ENCODE measurements at regions not wholly inside any gene's neighbourhood (a gene's known extent, or its start where the extent isn't known, plus 50 kb on each side); places are given as distances from the start of the nearest gene placed in this dataset.

DNA sequence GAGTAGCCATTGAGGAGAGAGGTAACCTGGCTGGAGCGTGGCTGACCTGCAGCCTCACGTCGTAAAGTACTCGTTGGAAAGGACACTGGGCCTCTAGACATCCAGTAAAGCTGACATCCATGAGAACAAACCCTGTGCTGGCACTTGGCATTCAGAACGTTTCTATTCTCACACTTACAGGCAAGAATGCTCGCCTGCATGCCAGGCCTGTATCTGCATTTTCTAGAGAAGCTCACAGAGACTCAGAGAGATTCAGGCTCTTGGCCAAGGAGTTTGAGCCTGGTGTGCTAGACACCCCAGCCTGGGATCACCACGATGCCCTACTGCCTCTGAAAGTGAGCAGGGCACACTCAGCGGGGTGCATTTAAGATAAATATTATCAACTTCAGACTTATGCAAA lies 379.8 kb upstream of the CDH4 start:
- Histone ChIP-seq H3K18ac (ENCODE audit: extremely low read depth, low read length) (no peak overlapping the region), H4K5ac (ENCODE audit: insufficient read length, low read depth, low read length) (no peak overlapping the region), H2BK12ac (ENCODE audit: low read depth, low read length) (no peak overlapping the region), H3K14ac (ENCODE audit: insufficient read length) (no peak overlapping the region), H3K27me3 (replicated peaks in 1 of 4; ENCODE audit: control insufficient read depth in 3 of 4, extremely low read depth in 1 of 4, insufficient read depth in 3 of 4, low read length in 3 of 4) (peaks cover 0 to 4% (median 2%) of the 10 kb centered on the region in 4 experiments; a peak in 4 of 7 replicates), H3K9ac (replicated peaks in 1 of 4; ENCODE audit: extremely low read depth in 1 of 4, low read depth in 3 of 4, low read length in 3 of 4) (no peak overlapping the region), H3K79me1 (ENCODE audit: low read depth, low read length) (no peaks in the 10 kb centered on the region), H3K36me3 (ENCODE audit: control insufficient read depth in 2 of 4, insufficient read depth in 4 of 4, low read length in 3 of 4) (no peaks in the 10 kb centered on the region), H3K9me3 (ENCODE audit: insufficient read depth in 2 of 2, low read depth in 1 of 2, low read length in 1 of 2) (no peaks in the 10 kb centered on the region), H3K4me3 (ENCODE audit: extremely low read depth in 1 of 4, insufficient read depth in 2 of 4, low read depth in 3 of 4, low read length in 4 of 4) (no peak overlapping the region), H3K23me2 (ENCODE audit: low read depth, low read length) (no peaks in the 10 kb centered on the region; the same call in 1 of the 2 replicates), H2BK20ac (ENCODE audit: low read length) (no peak overlapping the region), H2BK5ac (ENCODE audit: low read depth, low read length) (no peak overlapping the region), H3K27ac (ENCODE audit: low read depth, low read length) (no peak overlapping the region), H2BK15ac (ENCODE audit: low read length) (no peak overlapping the region), H3K23ac (ENCODE audit: insufficient read length) (no peak overlapping the region), H3K4me1 (replicated peaks in 1 of 4; ENCODE audit: control insufficient read depth in 3 of 4, insufficient read depth in 4 of 4, low read length in 3 of 4) (no peaks in the 10 kb centered on the region; a peak in 1 of 7 replicates), H3K4me2 (ENCODE audit: insufficient read depth in 1 of 2, low read depth in 2 of 2, low read length in 2 of 2) (no peak overlapping the region), H3K4ac (replicated peaks; ENCODE audit: insufficient read length, low read depth, low read length) (no peak overlapping the region), H4K20me1 (replicated peaks in 1 of 2; ENCODE audit: control insufficient read depth in 1 of 2, insufficient read depth in 2 of 2, low read length in 2 of 2) (peaks cover 0 to 2% of the 10 kb centered on the region in 2 experiments), H2BK120ac (replicated peaks; ENCODE audit: low read depth, low read length) (no peak overlapping the region), H3K56ac (replicated peaks; ENCODE audit: insufficient read length, low read depth, low read length) (no peak overlapping the region), H3K79me2 (ENCODE audit: control insufficient read depth in 1 of 2, insufficient read depth in 2 of 2, low read length in 2 of 2) (no peaks in the 10 kb centered on the region), H2AFZ (ENCODE audit: low read length) (no peak overlapping the region), H2AK5ac (ENCODE audit: low read depth, low read length) (no peak overlapping the region), H4K8ac (ENCODE audit: extremely low read depth, insufficient read depth, low read length) (no peak overlapping the region), H4K91ac (replicated peaks; ENCODE audit: insufficient read length, low read length) (no peak overlapping the region)
- WGBS, 2 experiments (ENCODE audit: extremely low coverage in 1 of 2, insufficient coverage in 1 of 2, insufficient read length in 1 of 2, insufficient replicate concordance in 2 of 2, low coverage in 1 of 2, low lambda C conversion rate in 2 of 2, missing lambda C conversion rate in 1 of 2): 96% methylated on average over 8 of the region's 8 CpGs; no CpG with 5 or more reads in 1 of the 2 experiments
- POLR2A ChIA-PET (ENCODE audit: partially characterized antibody): no interaction called here
- DNase-seq (ENCODE audit: low read depth in 1 of 2, low spot score in 2 of 2): no peak
- FAIRE-seq: no peak
- CTCF ChIA-PET (ENCODE audit: partially characterized antibody): interaction anchor here (0.9 to 2.5 kb wide), 4 partner anchors 11 to 32 kb away, joined by 3 to 9 read pairs (median 4); no protein-coding TSS in a partner anchor
- no peak for TF ChIP-seq CHD1 (IDR thresholded peaks at IDR 0.05; ENCODE audit: low read depth, low read length)
- TF ChIP-seq EZH2 (IDR thresholded peaks at IDR 0.05; ENCODE audit: low read depth, low read length, severe bottlenecking): no peak
- TF ChIP-seq TAF1 (IDR thresholded peaks at IDR 0.05; ENCODE audit: low read depth, low read length): no peak
- no peak for TF ChIP-seq NANOG (IDR thresholded peaks at IDR 0.05; ENCODE audit: insufficient read depth, low read depth, low read length, poor library complexity, severe bottlenecking)
- no peak for TF ChIP-seq GTF2F1 (IDR thresholded peaks at IDR 0.05; ENCODE audit: borderline replicate concordance, low read depth, low read length)
- no peak for TF ChIP-seq MAFK (IDR thresholded peaks at IDR 0.05; ENCODE audit: low read depth, low read length)
- TF ChIP-seq, protein P1, sequence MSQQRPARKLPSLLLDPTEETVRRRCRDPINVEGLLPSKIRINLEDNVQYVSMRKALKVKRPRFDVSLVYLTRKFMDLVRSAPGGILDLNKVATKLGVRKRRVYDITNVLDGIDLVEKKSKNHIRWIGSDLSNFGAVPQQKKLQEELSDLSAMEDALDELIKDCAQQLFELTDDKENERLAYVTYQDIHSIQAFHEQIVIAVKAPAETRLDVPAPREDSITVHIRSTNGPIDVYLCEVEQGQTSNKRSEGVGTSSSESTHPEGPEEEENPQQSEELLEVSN (IDR thresholded peaks at IDR 0.05): no peak
- TF ChIP-seq HDAC6 (IDR thresholded peaks at IDR 0.05; ENCODE audit: low read depth, low read length): no peak
- TF ChIP-seq CTBP2 (IDR thresholded peaks at IDR 0.05; ENCODE audit: borderline replicate concordance, insufficient read depth, insufficient read length, low read length): no peak
- no peak for TF ChIP-seq SIRT6 (IDR thresholded peaks at IDR 0.05; ENCODE audit: low read length)

All from H1 (cell line).